ENCODE measurements at regions not wholly inside any gene's neighbourhood (a gene's known extent, or its start where the extent isn't known, plus 50 kb on each side); places are given as distances from the start of the nearest gene placed in this dataset.

DNA sequence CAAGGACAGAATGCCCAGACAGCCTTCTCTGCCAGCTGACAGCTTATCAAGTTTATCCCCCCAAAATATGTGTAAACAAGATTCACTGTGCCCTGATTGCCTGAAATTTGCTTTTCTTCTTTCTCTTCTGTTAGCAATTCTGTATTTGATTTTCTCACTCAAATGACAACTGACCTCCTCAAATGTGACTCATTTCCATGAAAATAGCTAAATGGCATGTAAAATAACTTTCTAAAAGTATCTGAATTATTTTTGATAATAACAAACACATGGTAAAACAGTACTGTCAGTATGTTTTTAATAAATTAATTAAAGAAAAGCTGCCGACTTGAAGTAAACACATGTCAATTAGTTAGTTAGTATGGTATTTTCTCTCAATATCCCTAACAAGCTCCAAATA is 202.3 kb upstream of the STAC start:
- Histone ChIP-seq H3K79me1 (ENCODE audit: low read depth, low read length) (no peaks in the 10 kb centered on the region), H3K56ac (replicated peaks; ENCODE audit: insufficient read length, low read depth, low read length) (no peak overlapping the region), H3K23ac (ENCODE audit: insufficient read length) (no peak overlapping the region), H2BK12ac (ENCODE audit: low read depth, low read length) (no peak overlapping the region), H4K20me1 (replicated peaks in 1 of 2; ENCODE audit: control insufficient read depth in 1 of 2, insufficient read depth in 2 of 2, low read length in 2 of 2) (no peaks in the 10 kb centered on the region), H2AFZ (ENCODE audit: low read length) (no peak overlapping the region), H4K5ac (ENCODE audit: insufficient read length, low read depth, low read length) (no peak overlapping the region), H3K27ac (ENCODE audit: low read depth, low read length) (no peak overlapping the region), H4K91ac (replicated peaks; ENCODE audit: insufficient read length, low read length) (no peak overlapping the region), H3K18ac (ENCODE audit: extremely low read depth, low read length) (no peak overlapping the region), H2BK5ac (ENCODE audit: low read depth, low read length) (no peak overlapping the region; the same call in 1 of the 2 replicates), H3K4me1 (replicated peaks in 1 of 4; ENCODE audit: control insufficient read depth in 3 of 4, insufficient read depth in 4 of 4, low read length in 3 of 4) (peaks cover 2 to 18% (median 8%) of the 10 kb centered on the region in 4 experiments; a peak in 5 of 7 replicates), H3K4me3 (ENCODE audit: extremely low read depth in 1 of 4, insufficient read depth in 2 of 4, low read depth in 3 of 4, low read length in 4 of 4) (no peak overlapping the region), H2BK120ac (replicated peaks; ENCODE audit: low read depth, low read length) (no peak overlapping the region), H2BK15ac (ENCODE audit: low read length) (no peak overlapping the region), H3K27me3 (replicated peaks in 1 of 4; ENCODE audit: control insufficient read depth in 3 of 4, extremely low read depth in 1 of 4, insufficient read depth in 3 of 4, low read length in 3 of 4) (no peaks in the 10 kb centered on the region), H3K36me3 (ENCODE audit: control insufficient read depth in 2 of 4, insufficient read depth in 4 of 4, low read length in 3 of 4) (no peaks in the 10 kb centered on the region), H4K8ac (ENCODE audit: extremely low read depth, insufficient read depth, low read length) (no peak overlapping the region), H2AK5ac (ENCODE audit: low read depth, low read length) (no peak overlapping the region), H3K4me2 (ENCODE audit: insufficient read depth in 1 of 2, low read depth in 2 of 2, low read length in 2 of 2) (no peak overlapping the region), H3K4ac (replicated peaks; ENCODE audit: insufficient read length, low read depth, low read length) (no peak overlapping the region), H3K9me3 (ENCODE audit: insufficient read depth in 2 of 2, low read depth in 1 of 2, low read length in 1 of 2) (no peaks in the 10 kb centered on the region), H3K14ac (ENCODE audit: insufficient read length) (no peak overlapping the region), H3K23me2 (ENCODE audit: low read depth, low read length) (no peaks in the 10 kb centered on the region), H3K79me2 (ENCODE audit: control insufficient read depth in 1 of 2, insufficient read depth in 2 of 2, low read length in 2 of 2) (no peaks in the 10 kb centered on the region), H2BK20ac (ENCODE audit: low read length) (no peak overlapping the region), H3K9ac (replicated peaks in 1 of 4; ENCODE audit: extremely low read depth in 1 of 4, low read depth in 3 of 4, low read length in 3 of 4) (no peak overlapping the region)
- no peak for FAIRE-seq
- WGBS, 2 experiments (ENCODE audit: extremely low coverage in 1 of 2, insufficient coverage in 1 of 2, insufficient read length in 1 of 2, insufficient replicate concordance in 2 of 2, low coverage in 1 of 2, low lambda C conversion rate in 2 of 2, missing lambda C conversion rate in 1 of 2) = 94% methylated on average over 1 of the region's 1 CpG; no CpG with 5 or more reads in 1 of the 2 experiments
- no peak for TF ChIP-seq BACH1 (IDR thresholded peaks at IDR 0.05; ENCODE audit: low read length)
- ChIA-PET CTCF (ENCODE audit: partially characterized antibody) (no interaction called here), POLR2A (ENCODE audit: partially characterized antibody) (no interaction called here)
- no peak for DNase-seq (ENCODE audit: low read depth in 1 of 2, low spot score in 2 of 2)

Data from H1 (cell line).